GM19324 (cell line): ENCODE measurements at regions not wholly inside any gene's neighbourhood (a gene's known extent, or its start where the extent isn't known, plus 50 kb on each side); places are given as distances from the start of the nearest gene placed in this dataset.

ENCODE experiments used
- ATAC-seq: cut with Tn5 transposase; IDR thresholded peaks from one replicate; pipeline ENCODE4 v1.9.1; 2021; ENCODE audit warnings: mild to moderate bottlenecking, moderate library complexity; ENCODE audit not compliant: unreplicated experiment, low FRiP score

GRCh38 chr20:40427026-40427425 is 262.0 kb downstream of the MAFB start:
- no peak for ATAC-seq

DNA sequence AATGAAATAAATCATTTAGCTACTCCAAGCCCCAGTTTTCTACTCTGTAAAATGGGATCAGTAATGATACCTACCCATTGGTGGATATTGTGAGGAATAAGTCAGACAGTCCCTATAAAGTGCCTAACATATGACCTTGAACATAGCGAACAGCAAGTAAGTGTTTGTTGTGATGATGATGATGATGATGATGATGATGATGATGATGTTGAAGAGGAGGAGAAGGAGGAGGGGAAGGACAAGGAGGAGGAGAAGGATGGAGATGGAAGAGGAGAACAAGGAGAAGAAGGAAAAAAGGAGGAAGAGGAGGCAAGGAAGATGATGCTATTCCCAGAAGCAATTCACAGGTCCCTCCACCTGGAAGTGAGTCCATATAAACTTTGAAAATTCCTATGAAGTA is 264.3 kb downstream of the MAFB start:
- no peak for ATAC-seq

- no peak for ATAC-seq
Observed at GRCh38 chr20:40422656-40423055, 266.4 kb downstream of the MAFB start.

DNA sequence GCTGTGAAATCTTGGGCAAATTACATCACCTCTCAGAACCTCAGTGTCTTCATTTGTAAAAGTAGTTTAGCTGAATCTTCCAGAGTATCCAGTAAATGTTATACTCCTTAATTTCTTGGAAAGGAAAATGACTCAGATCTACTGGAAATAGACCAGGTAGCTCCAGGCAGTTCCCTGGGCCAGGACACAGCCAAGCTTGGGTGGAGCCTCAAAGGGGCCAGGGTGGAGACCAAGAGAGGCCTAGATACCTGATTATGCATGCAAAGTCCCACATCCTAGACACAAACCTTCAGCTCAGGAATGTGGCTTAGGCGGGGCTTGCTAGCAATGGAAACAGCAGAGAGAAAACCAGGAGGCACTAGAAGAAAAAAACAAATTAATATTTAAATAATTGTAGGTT is 272.8 kb downstream of the MAFB start:
- no peak for ATAC-seq

- ATAC-seq: no peak
Observed at GRCh38 chr20:40414843-40415615, 274.0 kb downstream of the MAFB start.

DNA sequence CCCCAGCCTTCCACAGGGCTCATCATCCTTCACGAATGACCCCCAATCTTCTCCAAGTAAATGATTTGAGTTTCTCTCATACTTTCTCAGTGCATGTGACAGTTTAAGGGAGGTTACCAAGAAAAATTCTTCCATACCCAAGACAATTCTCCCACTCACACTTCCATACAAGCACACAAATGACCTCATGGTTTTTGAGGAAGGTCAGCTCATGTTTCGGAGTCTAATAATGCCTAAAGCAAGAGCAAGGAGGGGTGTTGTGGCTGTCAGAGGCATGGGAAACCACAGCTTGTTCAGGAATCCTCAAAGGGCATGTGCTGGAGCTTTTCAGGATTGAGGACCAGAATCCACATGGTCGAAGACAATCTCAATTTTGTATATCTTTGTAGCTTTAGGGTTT is 279.0 kb downstream of the MAFB start:
- no peak for ATAC-seq

DNA sequence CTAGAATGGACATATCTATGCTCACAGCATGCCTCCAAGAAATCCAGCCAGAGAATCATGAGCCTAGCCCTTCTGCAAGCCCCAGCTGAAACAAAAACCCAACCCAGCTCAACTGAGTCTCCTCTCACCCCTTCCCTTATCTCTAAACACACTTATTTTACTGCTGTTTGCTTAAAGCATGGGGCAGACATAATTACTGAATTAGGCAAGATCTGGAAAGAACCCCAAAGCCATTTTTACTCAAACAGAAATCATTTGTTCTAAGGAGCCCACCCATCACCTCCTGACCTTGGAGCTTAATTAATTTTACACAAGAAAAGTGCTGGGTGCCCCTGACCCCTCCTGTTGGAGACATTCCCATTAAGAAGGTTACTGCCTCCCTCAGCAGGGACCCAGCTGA is 291.6 kb downstream of the MAFB start:
- no peak for ATAC-seq

- ATAC-seq: no peak
Observed at GRCh38 chr20:40393197-40394079, 295.6 kb downstream of the MAFB start.

GRCh38 chr20:40390654-40391053 is 298.4 kb downstream of the MAFB start:
- ATAC-seq: no peak

DNA sequence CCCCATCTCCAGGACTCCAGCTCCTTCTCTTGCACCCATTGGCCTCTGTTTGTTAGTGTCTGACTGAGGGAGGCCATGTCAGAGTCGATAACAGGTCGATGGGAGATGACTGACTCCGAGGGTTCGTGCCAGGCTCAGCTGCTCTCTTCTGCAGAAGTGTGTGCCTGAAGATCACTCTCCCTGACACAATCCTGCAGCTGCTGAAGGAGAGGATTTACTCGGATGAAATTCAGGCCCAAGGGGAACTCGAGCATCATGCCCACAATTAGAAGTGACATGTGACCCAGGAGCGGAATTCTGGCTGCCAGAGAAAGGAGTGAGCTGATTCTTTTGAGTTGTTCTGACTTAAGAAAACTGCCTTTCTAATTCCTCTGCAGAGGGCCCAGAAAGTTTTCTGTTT is 318.2 kb downstream of the MAFB start:
- no peak for ATAC-seq

- no peak for ATAC-seq
Observed at GRCh38 chr20:40368876-40369275, 320.2 kb downstream of the MAFB start.

- ATAC-seq: no peak
Observed at GRCh38 chr20:40361916-40362315, 327.1 kb downstream of the MAFB start.

DNA sequence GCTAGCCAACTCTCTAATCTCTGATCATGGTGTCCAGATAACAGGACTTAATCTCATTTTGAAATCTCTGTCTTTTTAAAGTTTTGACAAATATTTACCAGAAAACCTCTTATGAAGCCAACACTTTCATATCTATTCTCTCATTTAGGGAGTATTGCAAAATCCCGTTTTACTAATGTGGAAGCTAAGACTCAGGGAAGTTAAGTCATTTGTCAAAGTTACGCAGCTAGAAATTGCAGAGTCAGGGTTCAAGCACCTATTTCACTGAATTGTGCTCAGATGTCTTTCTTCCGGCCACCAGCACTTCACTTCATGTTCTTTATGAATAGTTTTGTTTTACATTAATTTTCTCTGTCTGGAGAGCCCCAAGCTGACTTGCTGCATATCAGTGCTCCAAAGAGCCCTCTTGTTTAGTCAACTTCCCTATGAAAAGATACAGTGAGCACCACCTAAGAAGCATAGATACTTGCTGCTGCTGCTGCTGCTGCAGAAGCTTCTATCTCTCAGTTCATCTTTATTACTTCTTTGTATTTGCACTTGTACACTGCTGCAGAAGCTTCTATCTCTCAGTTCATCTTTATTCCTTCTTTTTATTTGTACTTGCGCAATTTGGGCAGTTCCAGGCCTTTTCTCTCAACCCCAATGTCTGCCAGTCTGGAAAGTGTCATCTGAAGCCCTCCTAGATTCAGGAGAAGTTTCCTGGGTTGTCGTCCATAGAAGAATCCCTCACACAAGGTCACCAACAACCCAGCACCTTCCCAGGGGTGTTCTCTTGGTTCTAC is 329.7 kb downstream of the MAFB start:
- no peak for ATAC-seq

DNA sequence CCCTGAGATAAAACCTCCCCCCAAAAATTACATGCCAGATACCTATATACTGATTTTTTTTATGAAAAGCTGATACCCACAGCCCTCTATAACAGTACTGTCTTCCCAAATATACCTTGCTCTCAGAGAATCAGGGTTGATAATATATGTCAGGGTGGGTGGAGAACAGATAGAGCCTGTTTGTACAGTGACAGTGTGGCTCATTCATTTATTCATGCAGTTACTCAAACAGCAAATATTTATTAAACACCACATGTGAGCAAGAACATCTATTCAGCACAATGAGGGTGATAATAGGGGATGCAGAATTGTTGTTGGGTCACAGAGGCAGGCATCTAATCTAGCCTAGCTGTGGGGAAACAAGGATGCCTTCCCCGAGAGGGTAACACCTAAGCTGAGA is 334.2 kb downstream of the MAFB start:
- ATAC-seq: no peak

GRCh38 chr20:40343390-40343789 is 345.6 kb downstream of the MAFB start:
- no peak for ATAC-seq

GRCh38 chr20:40341561-40341960 is 347.5 kb downstream of the MAFB start:
- no peak for ATAC-seq

GRCh38 chr20:40339661-40340449 is 349.2 kb downstream of the MAFB start:
- no peak for ATAC-seq

DNA sequence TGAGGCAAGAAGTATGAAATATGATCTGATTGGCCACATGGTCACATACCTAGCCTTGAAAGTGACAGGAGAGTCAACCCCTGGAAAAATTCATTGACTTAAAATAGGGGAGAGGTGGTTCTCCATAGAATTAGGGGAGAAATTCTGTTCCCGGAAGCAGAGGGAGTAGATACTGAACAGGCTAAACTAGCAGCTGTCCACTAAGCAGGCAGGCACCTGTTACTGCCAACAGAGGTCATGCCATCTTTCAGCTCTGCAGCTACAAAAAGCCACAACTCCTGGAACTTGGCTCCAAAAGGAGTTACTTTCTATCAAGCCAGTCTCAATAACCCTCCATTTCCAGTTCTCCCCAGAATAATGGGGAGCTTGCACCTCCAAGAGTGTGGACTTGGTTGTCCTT is 352.5 kb downstream of the MAFB start:
- ATAC-seq: no peak

DNA sequence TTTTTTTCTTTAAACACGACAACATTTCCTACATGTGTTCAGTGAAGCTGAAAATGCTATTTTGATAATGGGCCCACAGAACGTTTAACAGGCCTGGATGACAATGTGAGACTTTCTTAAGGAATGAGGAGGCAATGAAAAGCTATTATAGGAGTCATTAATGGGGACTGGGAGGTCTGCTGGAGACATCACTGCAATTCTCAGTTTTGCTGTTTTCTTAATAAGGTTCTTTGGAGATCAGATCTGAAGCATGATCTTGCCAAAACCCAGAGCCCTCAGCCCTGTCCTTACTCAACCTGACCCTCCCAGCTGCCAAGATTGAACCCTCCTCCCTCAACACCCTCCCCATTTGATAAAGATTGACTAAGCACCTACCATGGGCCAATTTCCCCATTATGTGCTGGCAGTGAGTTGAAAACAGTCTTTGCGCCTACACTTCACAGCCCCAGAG is 353.1 kb downstream of the MAFB start:
- ATAC-seq: no peak

DNA sequence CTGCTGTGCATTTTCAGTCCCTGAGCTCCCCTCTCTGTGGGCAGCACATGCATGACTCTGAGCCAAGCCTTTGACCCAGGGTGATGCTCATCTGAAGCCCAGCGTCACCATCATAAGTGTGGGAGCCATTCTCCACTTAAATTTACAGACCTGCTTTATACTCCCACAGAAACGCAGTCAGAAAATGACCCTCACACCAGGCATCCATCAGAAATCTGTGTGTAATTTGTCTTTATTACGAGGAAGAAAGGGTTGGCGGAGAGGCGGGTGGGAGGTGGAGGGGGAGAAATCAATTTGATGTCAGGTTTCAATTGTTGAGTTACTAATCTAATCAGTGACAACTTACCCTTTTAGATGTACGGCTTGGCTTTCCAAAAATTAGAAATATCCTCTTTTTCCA is 353.6 kb downstream of the MAFB start:
- no peak for ATAC-seq
